D721Med (cell line): ENCODE measurements at regions not wholly inside any gene's neighbourhood (a gene's known extent, or its start where the extent isn't known, plus 50 kb on each side); places are given as distances from the start of the nearest gene placed in this dataset.
"Not testable (repeated sequence)": the region's sequence is repeated elsewhere in the genome, so short reads cannot be mapped to it uniquely, and the experiment has no call there.

ENCODE experiments used
- DNase-seq: peaks from one replicate; pipeline ENCODE4 v3.0.0; 2011; ENCODE audit warnings: low spot score; ENCODE audit not compliant: insufficient read length
- FAIRE-seq: peaks from 2 replicates; lab custom pipeline; 2011; peaks lifted over from hg19 to GRCh38; lab: Jason Lieb, UNC
- CTCF ChIP-seq: IDR thresholded peaks from 2 replicates; pipeline ENCODE4 v1.5.1; 2012; ENCODE audit warnings: mild to moderate bottlenecking, control low read depth; ENCODE audit not compliant: insufficient read depth; ENCODE audit errors: missing control alignments

DNA sequence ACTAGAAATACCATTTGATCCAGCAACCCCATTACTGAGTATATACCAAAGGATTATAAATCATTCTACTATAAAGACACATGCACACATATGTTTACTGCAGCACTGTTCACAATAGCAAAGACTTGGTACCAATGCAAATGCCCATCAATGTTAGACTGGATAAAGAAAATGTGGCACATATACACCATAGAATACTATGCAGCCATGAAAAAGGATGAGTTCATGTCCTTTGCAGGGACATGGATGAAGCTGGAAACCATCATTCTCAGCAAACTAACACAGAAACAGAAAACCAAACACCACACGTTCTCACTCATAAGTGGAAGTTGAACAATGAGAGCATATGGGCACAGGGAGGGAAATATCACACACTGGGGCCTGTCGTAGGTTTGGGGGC, 106.0 kb downstream of the SPATA18 start:
- FAIRE-seq, DNase-seq: not testable (repeated sequence)

DNA sequence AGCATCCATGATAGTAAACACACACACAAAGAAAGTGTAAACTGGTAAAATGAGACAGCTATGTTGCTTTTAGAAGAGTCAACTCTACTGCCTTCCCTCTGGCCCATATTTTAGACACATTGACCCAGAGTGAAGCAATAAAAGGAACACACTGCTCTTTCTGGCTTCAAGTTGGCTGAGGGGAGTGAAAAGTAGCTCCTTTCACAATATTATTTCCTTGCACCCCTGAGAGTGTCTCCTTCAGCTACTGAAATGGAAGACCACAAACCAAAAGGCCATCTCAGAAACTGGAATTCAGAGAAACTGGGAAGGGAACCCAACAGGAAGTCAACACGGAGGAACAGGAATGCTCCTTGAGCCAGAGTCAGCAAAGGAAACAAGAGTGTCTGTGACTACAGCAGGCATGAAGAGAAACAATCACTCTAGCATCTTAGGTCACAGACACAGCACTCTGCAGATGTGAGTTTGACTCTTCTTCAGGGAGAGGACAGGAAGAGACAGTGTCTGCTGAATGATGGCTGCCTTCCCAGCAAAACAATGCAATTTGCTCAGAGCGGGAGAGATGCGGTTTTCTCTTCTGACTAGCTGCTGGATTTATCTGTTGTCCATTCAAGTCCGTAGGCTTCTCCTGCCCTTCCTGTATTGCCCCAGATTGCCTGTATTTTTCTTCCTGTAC, 106.7 kb downstream of the SPATA18 start:
- FAIRE-seq, result no peak
- no peak for DNase-seq
- TF ChIP-seq CTCF, result no peak

DNA sequence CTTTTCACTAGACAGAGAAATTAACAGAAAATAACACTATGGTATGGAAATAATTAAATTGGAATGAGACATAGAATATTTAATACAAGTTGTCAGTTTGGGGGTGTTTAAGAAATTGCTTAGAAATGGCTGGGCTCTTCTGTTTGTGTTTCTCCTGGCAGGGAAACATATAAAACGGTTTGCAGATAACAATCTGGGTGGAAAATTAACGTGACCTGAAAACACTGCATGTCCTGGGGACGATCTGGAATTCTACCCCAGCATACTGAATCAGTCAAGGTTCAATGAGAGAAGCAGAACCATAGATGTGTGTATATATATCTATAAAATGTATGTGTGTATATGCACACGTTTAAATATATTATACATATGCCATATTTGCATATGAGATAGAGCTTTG, 109.8 kb downstream of the SPATA18 start:
- no peak for TF ChIP-seq CTCF
- FAIRE-seq (no peak), DNase-seq (no peak)

- DNase-seq (no peak), FAIRE-seq (no peak)
Observed at GRCh38 chr4:52164116-52164515, 113.0 kb downstream of the SPATA18 start.

GRCh38 chr4:52172166-52172565, 121.1 kb downstream of the SPATA18 start:
- FAIRE-seq (no peak), DNase-seq (no peak)
- TF ChIP-seq CTCF, result no peak

More at GRCh38 chr4:52164116-52164515, 113.0 kb downstream of the SPATA18 start:
- TF ChIP-seq CTCF, result no peak

GRCh38 chr4:52173470-52174045, 122.5 kb downstream of the SPATA18 start:
- DNase-seq (no peak), FAIRE-seq (no peak)
- TF ChIP-seq CTCF, result no peak

DNA sequence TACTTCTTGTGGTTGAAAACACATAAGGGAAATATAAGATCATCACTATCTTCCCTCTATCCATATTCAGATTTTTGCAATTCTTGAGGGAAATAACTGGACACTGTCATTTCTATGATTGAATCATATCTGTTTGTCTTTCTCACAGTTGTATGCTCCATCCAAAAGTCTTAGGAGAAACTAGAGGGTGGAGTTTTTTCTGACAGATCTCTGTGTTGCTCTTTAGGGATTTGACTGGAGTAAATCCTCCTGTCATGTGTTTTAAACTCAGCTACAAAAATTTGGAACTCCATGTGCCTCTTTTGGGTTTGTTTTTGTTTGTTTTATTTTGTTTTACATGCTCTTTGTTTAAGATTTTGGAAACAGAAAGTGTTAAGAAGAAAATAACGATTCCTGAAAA, 136.5 kb downstream of the SPATA18 start:
- FAIRE-seq (no peak), DNase-seq (no peak)
- TF ChIP-seq CTCF, result no peak
